Nucleus accumbens (tissue), 56 donors: ENCODE measurements at regions not wholly inside any gene's neighbourhood (a gene's known extent, or its start where the extent isn't known, plus 50 kb on each side); places are given as distances from the start of the nearest gene placed in this dataset.
"Not testable (repeated sequence)": the region's sequence is repeated elsewhere in the genome, so short reads cannot be mapped to it uniquely, and the experiment has no call there.

Experiments
- DNase-seq, 56 donors: peaks; one replicate each; lab custom pipeline; 2025; lab: John Stamatoyannopoulos, UW

GRCh38 chr12:75815756-75816155, 215.8 kb downstream of the PHLDA1 start:
- DNase-seq = no peak

GRCh38 chr12:75814851-75815754, 216.5 kb downstream of the PHLDA1 start:
- DNase-seq = peak in 13 of 56 donors; percentile 3 to 52 (median 31)

GRCh38 chr12:75813072-75813471, 218.5 kb downstream of the PHLDA1 start:
- DNase-seq = no peak

GRCh38 chr12:75812271-75813018, 219.1 kb downstream of the PHLDA1 start:
- DNase-seq = peak in 5 of 56 donors; percentile 2 to 13 (median 7)

GRCh38 chr12:75809746-75810145, 221.8 kb downstream of the PHLDA1 start:
- no peak for DNase-seq

- no peak for DNase-seq
Observed at GRCh38 chr12:75807494-75807893, 224.1 kb downstream of the PHLDA1 start.

GRCh38 chr12:75805905-75806304, 225.7 kb downstream of the PHLDA1 start:
- DNase-seq = no peak

- no peak for DNase-seq
Observed at GRCh38 chr12:75805320-75805719, 226.3 kb downstream of the PHLDA1 start.

- DNase-seq = no peak
Observed at GRCh38 chr12:75798136-75798926, 233.2 kb downstream of the PHLDA1 start.

- no peak for DNase-seq
Observed at GRCh38 chr12:75795125-75795524, 236.5 kb downstream of the PHLDA1 start.

- no peak for DNase-seq
Observed at GRCh38 chr12:75792687-75793086, 238.9 kb downstream of the PHLDA1 start.

GRCh38 chr12:75790219-75790618, 241.4 kb downstream of the PHLDA1 start:
- DNase-seq = no peak

GRCh38 chr12:75787146-75787545, 244.4 kb downstream of the PHLDA1 start:
- not testable (repeated sequence) for DNase-seq

GRCh38 chr12:75786070-75786469, 245.5 kb downstream of the PHLDA1 start:
- DNase-seq = no peak

GRCh38 chr12:75784591-75784990, 247.0 kb downstream of the PHLDA1 start:
- DNase-seq = peak in 22 of 56 donors; percentile 1 to 61 (median 11)

GRCh38 chr12:75783093-75783877, 248.3 kb downstream of the PHLDA1 start:
- no peak for DNase-seq

- DNase-seq = no peak
Observed at GRCh38 chr12:75782069-75782581, 249.5 kb downstream of the PHLDA1 start.

- no peak for DNase-seq
Observed at GRCh38 chr12:75781532-75782046, 250.0 kb downstream of the PHLDA1 start.

GRCh38 chr12:75779891-75780496, 251.6 kb downstream of the PHLDA1 start:
- no peak for DNase-seq
